ENCODE measurements at regions not wholly inside any gene's neighbourhood (a gene's known extent, or its start where the extent isn't known, plus 50 kb on each side); places are given as distances from the start of the nearest gene placed in this dataset.

GRCh38 chr6:62345962-62346689, 60.1 kb upstream of the KHDRBS2 start:
- no peak for TF ChIP-seq JUND (IDR thresholded peaks at IDR 0.05)
- TF ChIP-seq CTCF (IDR thresholded peaks at IDR 0.05 in 2 of 3, conservative IDR thresholded peaks at IDR 0.05 in 1 of 3; ENCODE audit: borderline replicate concordance in 1 of 3, insufficient read depth in 1 of 3, low read depth in 2 of 3, low read length in 2 of 3), result no peak
- TF ChIP-seq TCF7L2 (IDR thresholded peaks at IDR 0.05; ENCODE audit: borderline replicate concordance, extremely low read depth, insufficient read depth, insufficient read length), result no peak
- TF ChIP-seq EZH2 (IDR thresholded peaks at IDR 0.05), result no peak
